GM12875 (cell line): ENCODE measurements at regions not wholly inside any gene's neighbourhood (a gene's known extent, or its start where the extent isn't known, plus 50 kb on each side); places are given as distances from the start of the nearest gene placed in this dataset.

Experiments
- H3K4me3 ChIP-seq: one replicate; pipeline ENCODE4 v1.5.1; 2011; ENCODE audit warnings: low read depth, low read length, control low read depth
- TF ChIP-seq, protein P1 (sequence below): IDR thresholded peaks from 2 replicates; pipeline ENCODE4 v1.5.1; 2011; ENCODE audit warnings: low read depth, mild to moderate bottlenecking, control low read depth, inconsistent platforms, low read length, moderate library complexity, borderline replicate concordance; ENCODE audit not compliant: insufficient read depth

DNA sequence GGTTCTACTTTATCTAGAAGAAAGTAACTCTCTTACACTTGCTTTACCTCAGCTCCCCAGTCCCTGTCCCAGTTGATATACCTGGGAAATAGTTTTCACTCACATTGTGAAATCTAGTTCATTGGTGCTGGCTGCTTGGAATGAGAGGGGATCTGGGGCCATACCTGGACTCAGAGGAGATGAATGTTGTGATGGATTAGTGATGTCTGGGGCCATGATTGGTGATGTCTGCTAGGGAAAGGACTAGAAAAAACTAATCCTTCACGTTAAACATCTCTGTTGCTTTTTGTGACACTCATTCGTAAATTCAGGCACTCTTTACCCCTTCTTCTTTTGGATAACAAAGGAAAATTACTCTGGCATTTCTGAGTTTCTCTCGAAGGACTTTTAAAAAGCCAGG lies 152.4 kb downstream of the RAB11FIP2 start:
- H3K4me3 ChIP-seq = no peak overlapping the region
- TF ChIP-seq, protein P1, sequence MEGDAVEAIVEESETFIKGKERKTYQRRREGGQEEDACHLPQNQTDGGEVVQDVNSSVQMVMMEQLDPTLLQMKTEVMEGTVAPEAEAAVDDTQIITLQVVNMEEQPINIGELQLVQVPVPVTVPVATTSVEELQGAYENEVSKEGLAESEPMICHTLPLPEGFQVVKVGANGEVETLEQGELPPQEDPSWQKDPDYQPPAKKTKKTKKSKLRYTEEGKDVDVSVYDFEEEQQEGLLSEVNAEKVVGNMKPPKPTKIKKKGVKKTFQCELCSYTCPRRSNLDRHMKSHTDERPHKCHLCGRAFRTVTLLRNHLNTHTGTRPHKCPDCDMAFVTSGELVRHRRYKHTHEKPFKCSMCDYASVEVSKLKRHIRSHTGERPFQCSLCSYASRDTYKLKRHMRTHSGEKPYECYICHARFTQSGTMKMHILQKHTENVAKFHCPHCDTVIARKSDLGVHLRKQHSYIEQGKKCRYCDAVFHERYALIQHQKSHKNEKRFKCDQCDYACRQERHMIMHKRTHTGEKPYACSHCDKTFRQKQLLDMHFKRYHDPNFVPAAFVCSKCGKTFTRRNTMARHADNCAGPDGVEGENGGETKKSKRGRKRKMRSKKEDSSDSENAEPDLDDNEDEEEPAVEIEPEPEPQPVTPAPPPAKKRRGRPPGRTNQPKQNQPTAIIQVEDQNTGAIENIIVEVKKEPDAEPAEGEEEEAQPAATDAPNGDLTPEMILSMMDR = no peak

DNA sequence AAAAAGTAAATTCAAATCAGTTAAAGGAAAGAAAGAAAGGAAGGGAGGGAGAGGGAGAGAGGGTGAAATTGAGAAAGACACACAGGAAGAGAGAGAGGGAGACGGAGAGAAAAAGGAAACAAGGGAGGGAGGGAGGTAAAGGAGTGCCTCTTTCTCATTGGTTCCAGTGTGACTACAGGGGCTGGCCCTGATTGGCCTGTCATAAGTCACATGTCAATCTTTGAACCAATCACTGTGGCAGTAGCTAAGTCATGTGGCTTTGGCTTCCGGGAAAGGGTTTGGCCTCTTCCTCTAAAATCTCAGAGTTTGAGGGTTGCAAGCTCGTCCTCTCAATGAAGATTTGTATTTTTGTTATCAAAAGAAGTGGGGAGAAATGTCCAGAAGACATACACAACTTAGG lies 150.2 kb downstream of the RAB11FIP2 start:
- TF ChIP-seq, protein P1 = no peak
- no peak overlapping the region for H3K4me3 ChIP-seq

DNA sequence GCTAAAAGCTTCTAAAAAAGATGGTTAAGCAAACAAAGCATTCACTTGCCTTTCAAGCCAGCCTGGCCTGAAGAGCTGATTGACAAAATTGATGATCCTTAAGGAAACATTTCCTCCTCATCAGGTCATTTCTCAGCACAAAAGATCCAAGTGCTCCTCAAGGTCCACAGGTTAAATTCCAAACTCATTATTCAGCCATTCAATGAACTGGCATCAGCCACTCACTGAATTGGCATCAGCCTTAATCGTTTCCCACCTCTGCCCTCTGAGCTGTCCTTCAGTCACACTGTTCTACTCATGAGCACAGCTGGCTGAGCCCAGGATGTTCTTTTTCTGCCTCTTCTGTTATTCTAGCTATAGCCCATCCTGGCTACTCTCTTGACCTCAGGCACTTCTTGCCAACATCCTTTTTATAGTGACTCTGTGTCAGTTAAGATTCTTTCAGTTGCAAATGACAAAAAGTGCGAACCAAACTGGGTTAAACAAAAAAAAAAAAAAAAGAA lies 147.5 kb downstream of the RAB11FIP2 start:
- no peak overlapping the region for H3K4me3 ChIP-seq
- TF ChIP-seq, protein P1 = no peak

DNA sequence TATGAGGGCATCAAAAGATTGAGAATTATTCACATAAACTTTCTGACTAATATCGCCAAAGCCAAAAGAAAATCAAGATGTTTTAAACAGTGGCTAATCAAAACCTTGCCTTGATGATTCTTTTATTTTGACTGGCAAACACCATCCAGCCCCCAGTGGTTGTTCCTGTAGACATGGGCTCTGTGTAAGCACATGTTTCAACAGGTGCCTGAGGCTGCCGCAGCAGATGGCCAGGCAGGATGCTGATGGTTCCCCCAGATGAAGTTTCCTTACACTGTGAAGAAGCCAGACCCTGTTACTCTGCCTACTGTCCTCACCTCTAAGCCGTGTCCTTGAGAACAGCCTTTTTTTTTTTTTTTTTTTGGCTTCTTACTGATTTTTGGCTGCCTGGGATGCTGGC lies 146.5 kb downstream of the RAB11FIP2 start:
- no peak overlapping the region for H3K4me3 ChIP-seq
- TF ChIP-seq, protein P1 = no peak

DNA sequence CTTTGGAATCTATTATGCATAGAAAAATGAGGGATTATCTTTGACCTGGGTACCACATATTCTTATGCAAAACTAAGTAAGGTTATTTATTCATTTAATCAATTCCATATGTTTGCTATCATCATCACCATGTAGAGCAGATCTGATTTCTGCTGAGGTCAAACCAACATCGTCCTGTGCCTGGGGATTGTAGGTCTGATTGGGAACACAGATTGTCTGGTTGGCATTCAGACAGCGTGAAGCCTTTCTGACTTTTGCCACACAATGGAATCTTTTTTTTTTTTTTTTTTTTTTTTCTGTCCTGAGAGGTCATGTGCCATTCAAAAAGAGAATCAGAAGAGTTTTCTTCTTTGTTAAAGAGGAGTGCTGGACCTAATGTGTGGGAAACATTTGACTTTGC lies 142.9 kb downstream of the RAB11FIP2 start:
- TF ChIP-seq, protein P1 = no peak

DNA sequence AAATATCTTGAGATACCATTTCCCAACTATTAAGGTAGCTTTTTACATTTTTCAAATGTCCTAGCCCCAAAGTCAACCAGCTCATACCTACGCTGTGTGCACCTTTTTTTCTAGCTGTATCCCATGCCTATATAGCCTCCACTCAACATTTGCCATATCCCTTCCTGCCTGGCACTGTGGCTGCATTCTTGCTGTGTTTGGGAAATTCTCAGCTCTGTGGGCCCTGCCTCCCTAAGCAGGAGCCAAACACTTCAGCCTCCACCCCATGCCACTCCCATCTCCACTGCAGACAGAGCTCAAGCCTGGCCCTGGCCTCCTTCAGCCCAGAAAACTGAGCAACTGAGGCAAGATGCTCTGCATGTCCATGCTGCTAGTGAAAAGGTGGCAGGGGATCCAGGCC lies 141.3 kb downstream of the RAB11FIP2 start:
- no peak overlapping the region for H3K4me3 ChIP-seq
- TF ChIP-seq, protein P1 = no peak

More for the DNA sequence above, 142.9 kb downstream of the RAB11FIP2 start:
- no peak overlapping the region for H3K4me3 ChIP-seq

DNA sequence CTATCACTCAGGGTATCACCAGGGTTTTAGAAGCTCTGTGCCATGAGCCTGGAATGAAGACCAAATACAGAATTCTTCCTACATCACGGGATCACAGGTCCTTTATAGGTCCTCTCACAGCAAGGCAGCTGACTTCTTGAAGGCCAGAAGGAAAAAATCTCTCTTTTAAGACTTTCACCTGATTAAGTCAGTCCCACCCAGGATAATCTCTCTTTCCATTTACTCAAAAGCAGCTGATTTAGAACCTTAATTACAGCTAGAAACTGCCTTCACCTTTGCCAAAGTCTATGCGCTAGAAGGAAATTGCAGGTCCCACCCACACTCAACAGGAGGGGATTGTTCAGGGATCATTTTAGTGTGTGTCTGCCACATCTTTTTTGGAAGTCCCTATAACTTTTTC lies 135.1 kb downstream of the RAB11FIP2 start:
- TF ChIP-seq, protein P1 = no peak
- no peak overlapping the region for H3K4me3 ChIP-seq
